ENCODE measurements at regions not wholly inside any gene's neighbourhood (a gene's known extent, or its start where the extent isn't known, plus 50 kb on each side); places are given as distances from the start of the nearest gene placed in this dataset.

DNA sequence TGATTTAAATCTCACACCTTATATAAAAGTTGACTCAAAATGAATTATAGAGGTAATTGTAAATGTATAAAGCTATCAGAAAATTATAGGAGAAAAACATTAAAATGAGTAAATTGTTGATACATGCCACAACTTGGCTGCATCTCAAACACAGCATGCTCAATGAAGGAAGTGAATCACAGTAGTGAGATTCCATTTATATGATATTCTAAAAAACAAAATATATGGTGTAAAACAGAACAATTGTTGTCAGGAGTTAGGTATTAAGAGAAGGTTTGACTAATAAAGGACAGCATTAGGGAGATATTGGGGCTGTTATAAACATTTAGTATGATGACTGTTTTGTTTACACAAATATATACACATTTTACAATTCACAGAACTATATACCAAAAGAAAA is 356.6 kb upstream of the CELF4 start:
- H3F3A ChIP-seq (replicated peaks; ENCODE audit: low read depth), result no peaks in the 10 kb centered on the region
- no peak overlapping the region for H2AFZ ChIP-seq
- no peak overlapping the region for H3K27ac ChIP-seq (ENCODE audit: low read depth)
- H3K36me3 Mint-ChIP-seq (ENCODE audit: low read depth), result no peaks in the 10 kb centered on the region
- no peaks in the 10 kb centered on the region for H3K27me3 Mint-ChIP-seq (ENCODE audit: insufficient read depth, low read depth, poor library complexity)
- no peak overlapping the region for H3K4me3 Mint-ChIP-seq
- H3K9me2 ChIP-seq (ENCODE audit: insufficient read depth), result no peaks in the 10 kb centered on the region
- H3K79me2 ChIP-seq (replicated peaks; ENCODE audit: insufficient read depth), result no peaks in the 10 kb centered on the region
- no peaks in the 10 kb centered on the region for H3K27me3 ChIP-seq (ENCODE audit: insufficient read depth)
- ATAC-seq, result no peak
- no peaks in the 10 kb centered on the region for H3K4me1 ChIP-seq (ENCODE audit: insufficient read depth)
- DNase-seq (ENCODE audit: low spot score), result no peak
- TF ChIP-seq, protein P1, sequence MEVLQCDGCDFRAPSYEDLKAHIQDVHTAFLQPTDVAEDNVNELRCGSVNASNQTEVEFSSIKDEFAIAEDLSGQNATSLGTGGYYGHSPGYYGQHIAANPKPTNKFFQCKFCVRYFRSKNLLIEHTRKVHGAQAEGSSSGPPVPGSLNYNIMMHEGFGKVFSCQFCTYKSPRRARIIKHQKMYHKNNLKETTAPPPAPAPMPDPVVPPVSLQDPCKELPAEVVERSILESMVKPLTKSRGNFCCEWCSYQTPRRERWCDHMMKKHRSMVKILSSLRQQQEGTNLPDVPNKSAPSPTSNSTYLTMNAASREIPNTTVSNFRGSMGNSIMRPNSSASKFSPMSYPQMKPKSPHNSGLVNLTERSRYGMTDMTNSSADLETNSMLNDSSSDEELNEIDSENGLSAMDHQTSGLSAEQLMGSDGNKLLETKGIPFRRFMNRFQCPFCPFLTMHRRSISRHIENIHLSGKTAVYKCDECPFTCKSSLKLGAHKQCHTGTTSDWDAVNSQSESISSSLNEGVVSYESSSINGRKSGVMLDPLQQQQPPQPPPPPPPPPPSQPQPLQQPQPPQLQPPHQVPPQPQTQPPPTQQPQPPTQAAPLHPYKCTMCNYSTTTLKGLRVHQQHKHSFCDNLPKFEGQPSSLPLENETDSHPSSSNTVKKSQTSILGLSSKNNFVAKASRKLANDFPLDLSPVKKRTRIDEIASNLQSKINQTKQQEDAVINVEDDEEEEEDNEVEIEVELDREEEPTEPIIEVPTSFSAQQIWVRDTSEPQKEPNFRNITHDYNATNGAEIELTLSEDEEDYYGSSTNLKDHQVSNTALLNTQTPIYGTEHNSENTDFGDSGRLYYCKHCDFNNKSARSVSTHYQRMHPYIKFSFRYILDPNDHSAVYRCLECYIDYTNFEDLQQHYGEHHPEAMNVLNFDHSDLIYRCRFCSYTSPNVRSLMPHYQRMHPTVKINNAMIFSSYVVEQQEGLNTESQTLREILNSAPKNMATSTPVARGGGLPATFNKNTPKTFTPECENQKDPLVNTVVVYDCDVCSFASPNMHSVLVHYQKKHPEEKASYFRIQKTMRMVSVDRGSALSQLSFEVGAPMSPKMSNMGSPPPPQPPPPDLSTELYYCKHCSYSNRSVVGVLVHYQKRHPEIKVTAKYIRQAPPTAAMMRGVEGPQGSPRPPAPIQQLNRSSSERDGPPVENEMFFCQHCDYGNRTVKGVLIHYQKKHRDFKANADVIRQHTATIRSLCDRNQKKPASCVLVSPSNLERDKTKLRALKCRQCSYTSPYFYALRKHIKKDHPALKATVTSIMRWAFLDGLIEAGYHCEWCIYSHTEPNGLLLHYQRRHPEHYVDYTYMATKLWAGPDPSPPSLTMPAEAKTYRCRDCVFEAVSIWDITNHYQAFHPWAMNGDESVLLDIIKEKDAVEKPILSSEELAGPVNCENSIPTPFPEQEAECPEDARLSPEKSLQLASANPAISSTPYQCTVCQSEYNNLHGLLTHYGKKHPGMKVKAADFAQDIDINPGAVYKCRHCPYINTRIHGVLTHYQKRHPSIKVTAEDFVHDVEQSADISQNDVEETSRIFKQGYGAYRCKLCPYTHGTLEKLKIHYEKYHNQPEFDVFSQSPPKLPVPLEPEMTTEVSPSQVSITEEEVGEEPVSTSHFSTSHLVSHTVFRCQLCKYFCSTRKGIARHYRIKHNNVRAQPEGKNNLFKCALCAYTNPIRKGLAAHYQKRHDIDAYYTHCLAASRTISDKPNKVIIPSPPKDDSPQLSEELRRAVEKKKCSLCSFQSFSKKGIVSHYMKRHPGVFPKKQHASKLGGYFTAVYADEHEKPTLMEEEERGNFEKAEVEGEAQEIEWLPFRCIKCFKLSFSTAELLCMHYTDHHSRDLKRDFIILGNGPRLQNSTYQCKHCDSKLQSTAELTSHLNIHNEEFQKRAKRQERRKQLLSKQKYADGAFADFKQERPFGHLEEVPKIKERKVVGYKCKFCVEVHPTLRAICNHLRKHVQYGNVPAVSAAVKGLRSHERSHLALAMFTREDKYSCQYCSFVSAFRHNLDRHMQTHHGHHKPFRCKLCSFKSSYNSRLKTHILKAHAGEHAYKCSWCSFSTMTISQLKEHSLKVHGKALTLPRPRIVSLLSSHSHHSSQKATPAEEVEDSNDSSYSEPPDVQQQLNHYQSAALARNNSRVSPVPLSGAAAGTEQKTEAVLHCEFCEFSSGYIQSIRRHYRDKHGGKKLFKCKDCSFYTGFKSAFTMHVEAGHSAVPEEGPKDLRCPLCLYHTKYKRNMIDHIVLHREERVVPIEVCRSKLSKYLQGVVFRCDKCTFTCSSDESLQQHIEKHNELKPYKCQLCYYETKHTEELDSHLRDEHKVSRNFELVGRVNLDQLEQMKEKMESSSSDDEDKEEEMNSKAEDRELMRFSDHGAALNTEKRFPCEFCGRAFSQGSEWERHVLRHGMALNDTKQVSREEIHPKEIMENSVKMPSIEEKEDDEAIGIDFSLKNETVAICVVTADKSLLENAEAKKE (CRISPR knock-in tag; IDR thresholded peaks at IDR 0.05), result no peak
- TF ChIP-seq EZH2phosphoT487 (IDR thresholded peaks at IDR 0.05; ENCODE audit: unreplicated experiment) (no peak), NANOG (IDR thresholded peaks at IDR 0.05; ENCODE audit: borderline replicate concordance) (no peak), STAT1 (IDR thresholded peaks at IDR 0.05; ENCODE audit: unreplicated experiment) (no peak), CREB1 (CRISPR knock-in tag; IDR thresholded peaks at IDR 0.05; ENCODE audit: low read depth) (no peak), ZNF331 (CRISPR knock-in tag; IDR thresholded peaks at IDR 0.05; ENCODE audit: low read depth) (no peak), POLR2AphosphoS5 (IDR thresholded peaks at IDR 0.05; ENCODE audit: low read depth) (no peak), EZH2 (IDR thresholded peaks at IDR 0.05; ENCODE audit: low read depth, unreplicated experiment) (no peak)
- TF ChIP-seq, protein P2, sequence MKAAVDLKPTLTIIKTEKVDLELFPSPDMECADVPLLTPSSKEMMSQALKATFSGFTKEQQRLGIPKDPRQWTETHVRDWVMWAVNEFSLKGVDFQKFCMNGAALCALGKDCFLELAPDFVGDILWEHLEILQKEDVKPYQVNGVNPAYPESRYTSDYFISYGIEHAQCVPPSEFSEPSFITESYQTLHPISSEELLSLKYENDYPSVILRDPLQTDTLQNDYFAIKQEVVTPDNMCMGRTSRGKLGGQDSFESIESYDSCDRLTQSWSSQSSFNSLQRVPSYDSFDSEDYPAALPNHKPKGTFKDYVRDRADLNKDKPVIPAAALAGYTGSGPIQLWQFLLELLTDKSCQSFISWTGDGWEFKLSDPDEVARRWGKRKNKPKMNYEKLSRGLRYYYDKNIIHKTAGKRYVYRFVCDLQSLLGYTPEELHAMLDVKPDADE (IDR thresholded peaks at IDR 0.05), result no peak
- no peak overlapping the region for H3K4me2 ChIP-seq
- no peaks in the 10 kb centered on the region for H3K36me3 ChIP-seq (ENCODE audit: insufficient read depth)
- no peaks in the 10 kb centered on the region for H4K20me1 ChIP-seq (replicated peaks; ENCODE audit: insufficient read depth)
- no peak overlapping the region for H3K27ac Mint-ChIP-seq
- H3K9me3 Mint-ChIP-seq, result no peaks in the 10 kb centered on the region
- H3K4me1 Mint-ChIP-seq, result no peaks in the 10 kb centered on the region
- no peak overlapping the region for H3K4me3 ChIP-seq

Data from GM23338 (cell line).